GM19043 (cell line): ENCODE measurements at regions not wholly inside any gene's neighbourhood (a gene's known extent, or its start where the extent isn't known, plus 50 kb on each side); places are given as distances from the start of the nearest gene placed in this dataset.

Experiments
- ATAC-seq: cut with Tn5 transposase; IDR thresholded peaks from one replicate; pipeline ENCODE4 v1.9.1; 2021; ENCODE audit warnings: low read depth; ENCODE audit not compliant: unreplicated experiment

DNA sequence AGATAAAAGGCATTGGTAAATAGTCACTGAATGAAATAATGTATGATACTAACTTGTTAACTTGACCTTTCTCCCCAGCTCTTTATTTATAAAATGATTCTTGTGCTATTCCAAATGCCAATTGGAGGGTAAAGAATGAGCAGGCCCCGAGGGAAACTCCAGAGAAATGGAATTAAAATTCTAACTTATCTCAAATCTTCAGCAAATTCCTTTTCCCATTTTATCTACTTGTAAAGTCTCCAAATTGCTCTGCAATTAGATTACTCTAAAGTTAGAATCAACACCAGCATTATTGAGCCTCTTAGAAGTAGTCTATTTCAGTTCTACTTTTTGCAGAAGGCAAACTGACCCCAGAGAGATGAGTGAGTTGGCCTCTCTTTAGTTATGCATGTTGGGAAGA lies 165.9 kb upstream of the PREP start:
- no peak for ATAC-seq

GRCh38 chr6:105568142-105568541 lies 165.3 kb upstream of the PREP start:
- no peak for ATAC-seq

DNA sequence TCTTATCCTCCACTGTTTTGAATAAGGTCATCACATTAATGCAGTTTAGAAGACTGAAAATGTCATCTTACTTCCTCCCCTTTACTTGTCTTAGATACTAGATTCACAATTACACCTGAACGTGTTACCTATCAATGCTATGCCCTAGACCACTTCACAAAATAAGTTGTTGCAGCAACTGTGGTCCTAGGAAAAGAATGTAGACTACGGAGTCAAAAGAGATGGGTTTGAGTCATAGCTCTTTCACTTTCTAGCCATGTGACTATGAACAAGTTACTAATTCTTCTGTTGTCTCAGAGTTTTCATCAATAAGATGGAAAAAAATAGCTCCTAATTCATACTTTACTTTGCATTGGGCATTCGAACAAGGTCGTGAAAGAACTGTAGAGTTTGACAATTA lies 164.3 kb upstream of the PREP start:
- no peak for ATAC-seq

DNA sequence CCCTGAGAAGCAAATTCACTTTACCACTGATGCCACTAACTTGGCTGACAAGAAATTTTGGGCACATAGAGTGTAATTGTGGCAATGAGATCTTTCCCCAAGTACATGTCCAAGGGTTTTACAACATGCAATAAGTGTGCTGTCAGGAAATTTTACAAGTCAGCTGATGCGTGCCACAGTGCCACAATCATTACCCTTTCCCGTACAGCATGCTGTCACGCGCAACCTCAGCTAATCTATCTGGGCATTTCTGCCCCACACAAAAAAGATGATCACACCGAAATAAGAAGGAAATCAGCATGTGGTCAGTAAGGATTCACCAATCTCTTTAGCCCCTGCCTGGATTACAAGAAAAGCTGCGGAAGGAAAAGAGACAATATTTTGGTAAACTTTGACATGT lies 163.6 kb upstream of the PREP start:
- ATAC-seq, result no peak

DNA sequence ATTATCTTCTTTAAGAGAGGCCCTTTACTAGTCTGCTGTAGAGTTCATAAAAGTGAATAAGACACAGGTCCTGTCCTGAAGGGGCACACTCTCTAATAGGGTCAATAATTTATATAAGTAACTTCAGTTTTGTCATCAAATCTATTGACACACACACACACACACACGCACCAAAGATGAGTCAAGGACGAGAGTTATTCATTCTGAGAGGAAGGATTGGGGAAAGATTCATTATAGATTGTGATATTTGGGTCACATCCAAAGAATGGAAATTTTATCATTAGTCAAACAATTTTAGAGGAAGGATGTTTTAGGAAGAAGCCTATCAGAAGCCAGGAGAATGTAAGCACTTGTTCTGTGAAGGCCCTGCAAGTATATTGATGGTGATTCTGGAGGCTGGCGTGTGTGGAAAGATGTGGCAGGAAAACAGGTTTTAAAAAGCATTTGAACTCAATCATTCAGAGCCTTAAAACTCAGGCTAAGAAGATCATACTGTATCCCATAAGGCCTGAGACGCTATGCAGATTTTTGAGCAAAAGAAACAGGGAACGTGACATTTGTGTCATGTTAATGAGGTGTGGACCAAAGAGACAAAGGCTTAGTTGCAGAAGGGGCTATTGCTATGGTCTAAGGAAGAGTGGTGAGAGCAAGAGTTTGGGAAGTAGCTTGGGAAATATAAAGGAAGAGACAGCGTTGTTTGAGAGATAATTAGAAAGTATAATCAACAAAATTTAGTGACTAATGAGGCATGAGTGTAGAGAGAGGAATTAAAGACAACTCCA lies 161.4 kb upstream of the PREP start:
- no peak for ATAC-seq

DNA sequence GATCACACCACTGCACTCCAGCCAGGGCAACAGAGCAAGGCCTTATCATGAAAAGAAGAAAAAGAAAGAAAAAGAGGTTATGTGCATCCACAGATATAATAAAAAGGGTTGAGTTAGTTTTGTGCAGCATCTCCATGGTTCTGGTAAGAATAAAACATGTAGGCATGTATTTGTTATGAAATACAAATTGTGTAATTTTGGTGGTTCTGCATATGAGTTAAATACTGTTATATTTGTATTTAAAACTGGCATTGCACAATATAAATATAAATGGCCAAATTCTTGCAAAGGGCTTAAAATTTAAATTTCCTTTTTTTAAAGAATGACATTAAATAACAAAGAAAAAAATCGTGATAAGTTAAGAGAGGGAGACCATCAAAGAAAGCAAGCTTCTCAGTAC lies 159.1 kb upstream of the PREP start:
- ATAC-seq, result no peak

DNA sequence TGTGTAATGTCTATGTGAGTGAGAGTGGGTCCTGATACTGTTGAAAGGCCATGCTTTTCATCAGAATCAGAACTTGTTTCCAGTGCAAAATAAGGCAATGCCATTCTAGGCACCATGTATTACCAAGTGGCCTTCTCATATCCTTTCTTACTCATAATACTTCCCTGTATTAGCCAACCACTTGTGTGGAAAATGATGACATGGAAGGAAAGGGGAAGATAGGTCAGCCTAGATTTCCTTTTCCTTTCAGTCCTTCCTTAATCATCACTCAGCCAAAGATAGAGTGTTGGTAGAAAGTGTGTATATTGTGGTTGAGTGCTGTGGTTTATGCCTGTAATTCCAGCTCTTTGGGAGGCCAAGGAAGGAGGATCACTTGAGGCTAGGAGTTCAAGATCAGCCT lies 158.6 kb upstream of the PREP start:
- no peak for ATAC-seq

- ATAC-seq, result peak; percentile 94
Measured at GRCh38 chr6:105560611-105561066, 157.8 kb upstream of the PREP start.

- no peak for ATAC-seq
Measured at GRCh38 chr6:105557291-105557690, 154.4 kb upstream of the PREP start.

DNA sequence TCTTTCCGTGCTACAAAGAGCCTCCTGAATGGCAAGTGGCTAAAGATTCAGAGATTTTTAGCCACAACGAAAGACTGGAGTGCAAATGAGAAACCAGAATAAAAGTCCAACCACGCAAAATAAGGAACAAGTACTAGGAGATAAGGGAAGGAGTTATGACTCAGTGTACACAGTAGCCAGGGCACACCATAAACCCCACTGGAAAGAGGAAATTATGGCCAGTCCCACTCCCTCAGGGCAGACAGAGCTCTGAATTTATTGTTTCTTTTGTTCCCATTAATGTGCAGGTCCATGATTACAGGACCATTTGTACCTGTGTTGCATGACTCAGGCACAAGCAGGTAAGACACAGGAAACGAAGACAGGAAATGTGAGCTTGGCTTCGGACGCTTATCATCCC lies 150.3 kb upstream of the PREP start:
- ATAC-seq, result no peak

GRCh38 chr6:105550955-105551620 lies 148.2 kb upstream of the PREP start:
- no peak for ATAC-seq

DNA sequence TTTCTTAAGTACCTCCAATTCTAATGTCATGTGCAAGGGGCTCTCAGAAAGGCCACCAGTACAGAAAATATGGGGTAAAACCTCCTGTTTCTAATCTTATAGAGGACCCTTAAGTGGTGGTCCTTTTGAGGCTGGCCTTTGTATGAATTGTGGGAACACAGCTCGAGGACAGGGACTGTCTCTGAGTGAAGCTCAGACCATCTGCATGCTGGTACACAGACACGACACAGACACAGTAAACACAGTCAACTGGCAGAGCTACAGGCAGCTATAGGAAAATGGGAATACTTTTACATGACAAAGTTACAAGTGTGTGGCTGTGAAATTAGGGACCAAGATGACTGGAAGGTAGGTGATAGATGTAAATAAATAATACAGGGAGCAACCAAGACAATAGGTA lies 143.9 kb upstream of the PREP start:
- ATAC-seq, result no peak

- no peak for ATAC-seq
Measured at GRCh38 chr6:105545947-105546731, 143.3 kb upstream of the PREP start.

- no peak for ATAC-seq
Measured at GRCh38 chr6:105545228-105545920, 142.5 kb upstream of the PREP start.

DNA sequence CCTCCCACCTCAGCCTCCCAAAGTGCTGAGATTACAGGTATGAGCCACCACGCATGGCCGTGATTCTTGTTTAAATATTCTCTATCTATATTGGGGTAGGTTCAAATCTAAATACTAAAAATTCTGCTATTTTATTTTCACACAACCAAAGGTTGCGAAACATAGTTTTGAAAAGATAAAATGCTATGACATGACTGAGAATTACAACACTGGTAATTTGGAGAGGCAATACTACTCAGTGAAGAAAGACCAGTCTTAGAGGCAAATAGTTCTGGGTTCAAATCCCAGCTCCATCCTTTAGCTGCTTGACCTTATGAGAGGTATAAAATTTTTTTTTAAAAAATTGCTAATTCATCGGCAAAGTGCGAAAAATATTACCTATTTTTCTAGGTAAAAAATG lies 137.0 kb upstream of the PREP start:
- ATAC-seq, result no peak

GRCh38 chr6:105537981-105538578 lies 135.2 kb upstream of the PREP start:
- ATAC-seq, result no peak

DNA sequence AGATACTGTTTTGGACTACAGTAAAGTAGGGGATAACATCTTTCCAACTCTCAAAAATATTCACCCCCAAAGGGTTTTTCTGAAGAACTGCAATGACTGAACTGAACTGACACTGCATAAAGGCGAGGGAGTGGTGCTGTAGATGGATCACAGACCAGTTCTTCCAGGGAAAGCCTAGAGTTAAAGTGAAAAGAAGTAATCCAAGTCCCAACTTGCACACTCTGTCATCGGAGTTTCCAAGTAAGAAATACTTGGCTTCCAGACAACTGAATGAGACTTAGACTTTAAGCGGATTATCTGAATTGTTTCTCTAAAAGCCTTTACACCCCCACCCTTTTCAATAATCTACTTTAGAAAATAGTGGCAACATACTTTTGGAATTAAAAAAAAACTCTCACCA lies 134.1 kb upstream of the PREP start:
- ATAC-seq, result no peak

- ATAC-seq, result no peak
Measured at GRCh38 chr6:105533301-105533700, 130.4 kb upstream of the PREP start.

- no peak for ATAC-seq
Measured at GRCh38 chr6:105526225-105526872, 123.5 kb upstream of the PREP start.
